Small intestine (tissue), 7 donors: ENCODE measurements at regions not wholly inside any gene's neighbourhood (a gene's known extent, or its start where the extent isn't known, plus 50 kb on each side); places are given as distances from the start of the nearest gene placed in this dataset.
A peak's percentile ranks its signal among the peaks of the same experiment; 100 is the strongest.
"Not testable (repeated sequence)": the region's sequence is repeated elsewhere in the genome, so short reads cannot be mapped to it uniquely, and the experiment has no call there.

ENCODE experiments used
- DNase-seq, 2 donors: peaks; one replicate each; pipeline versions ENCODE4 v3.0.0 to v3.0.0-alpha.2; 2013
- FAIRE-seq: peaks from 2 replicates; lab custom pipeline; 2012; peaks lifted over from hg19 to GRCh38; lab: Jason Lieb, UNC
- H3K27ac ChIP-seq, 3 donors: one replicate each; pipeline ENCODE4 v1.5.1; 2013; ENCODE audit warnings: low read length in 2 of 3, mild to moderate bottlenecking in 2 of 3, control low read depth in 1 of 3, inconsistent platforms in 1 of 3, low read depth in 1 of 3, moderate library complexity in 1 of 3
- H3K27me3 ChIP-seq, 3 donors: one replicate each; pipeline ENCODE4 v1.6.1; 2013; ENCODE audit warnings: low read length in 3 of 3, inconsistent platforms in 1 of 3; ENCODE audit not compliant: control insufficient read depth in 3 of 3, insufficient read depth in 3 of 3
- H3K36me3 ChIP-seq, 3 donors: one replicate each; pipeline ENCODE4 v1.6.1; 2013; ENCODE audit warnings: low read length in 3 of 3, inconsistent platforms in 1 of 3, low read depth in 1 of 3, mild to moderate bottlenecking in 1 of 3, moderate library complexity in 1 of 3; ENCODE audit not compliant: control insufficient read depth in 3 of 3, insufficient read depth in 2 of 3
- H3K4me1 ChIP-seq, 3 donors: one replicate each; pipeline ENCODE4 v1.6.1; 2013; ENCODE audit warnings: low read length in 2 of 3, inconsistent platforms in 1 of 3, low read depth in 1 of 3, mild to moderate bottlenecking in 1 of 3, moderate library complexity in 1 of 3; ENCODE audit not compliant: control insufficient read depth in 3 of 3, insufficient read depth in 2 of 3
- H3K4me3 ChIP-seq, 3 donors: one replicate each; pipeline ENCODE4 v1.5.1; 2013; ENCODE audit warnings: low read length in 3 of 3, control low read depth in 1 of 3, inconsistent platforms in 1 of 3, low read depth in 1 of 3, mild to moderate bottlenecking in 1 of 3, moderate library complexity in 1 of 3
- H3K9me3 ChIP-seq, 2 donors: one replicate each; pipeline ENCODE4 v1.6.1; 2013; ENCODE audit warnings: low read depth in 1 of 2, low read length in 1 of 2; ENCODE audit not compliant: control insufficient read depth in 2 of 2, insufficient read depth in 1 of 2
- WGBS, 3 donors: extraction: QIAGEN DNeasy Blood & Tissue Kit; methylation state at CpG; one replicate each; pipeline ENCODE4 v1.1.7; 2013; 5-methylcytosine and 5-hydroxymethylcytosine counted together
- donor health status: healthy with polysubstance abuse.
- donor health status: control.
- donor health status: control.
- donor health status: Bipolar disorder and iron deficiency.
- donor health status: healthy.

DNA sequence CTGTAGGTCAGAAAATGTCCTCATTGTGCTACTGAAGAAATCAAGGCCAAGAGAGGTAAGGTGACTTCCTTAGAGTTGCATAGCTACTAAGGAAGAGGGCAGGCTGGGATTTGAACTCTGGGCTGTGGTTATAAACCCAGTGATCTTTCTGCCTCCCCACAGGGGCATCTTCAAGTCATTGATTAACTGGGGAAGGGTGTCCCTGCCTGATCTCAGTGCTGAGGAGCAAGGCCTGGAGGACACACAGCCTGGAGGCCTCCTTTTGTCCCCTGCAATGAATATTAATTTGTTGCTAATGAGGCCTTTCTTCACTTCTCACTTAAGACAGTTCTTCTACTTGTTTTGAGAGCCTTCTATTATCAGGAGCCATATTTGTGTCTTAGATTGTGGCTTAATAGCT is 83.8 kb downstream of the KATNIP start:
- no peak for DNase-seq
- Histone ChIP-seq H3K9me3 (no peaks in the 10 kb centered on the region), H3K27ac (no peak overlapping the region), H3K36me3 (peaks cover 0 to 30% (median 0%) of the 10 kb centered on the region in 3 donors), H3K4me1 (no peaks in the 10 kb centered on the region), H3K27me3 (no peaks in the 10 kb centered on the region), H3K4me3 (no peak overlapping the region)
- no peak for FAIRE-seq

- DNase-seq (no peak), FAIRE-seq (no peak)
- Histone ChIP-seq H3K27ac (no peak overlapping the region), H3K9me3 (no peaks in the 10 kb centered on the region), H3K27me3 (no peaks in the 10 kb centered on the region), H3K36me3 (peaks cover 0 to 30% (median 0%) of the 10 kb centered on the region in 3 donors), H3K4me1 (no peaks in the 10 kb centered on the region), H3K4me3 (no peak overlapping the region)
- 71 to 87% (median 83%) methylated on average over 8 of the region's 8 CpGs for WGBS, 3 donors
These were observed 84.8 kb downstream of the KATNIP start for GRCh38 chr16:27634779-27635178.

- no peaks in the 10 kb centered on the region for H3K4me1 ChIP-seq
- H3K36me3 ChIP-seq = peaks cover 0 to 25% (median 0%) of the 10 kb centered on the region in 3 donors
- DNase-seq = no peak
- no peak overlapping the region for H3K4me3 ChIP-seq
- H3K9me3 ChIP-seq = peaks cover 0 to 2% of the 10 kb centered on the region in 2 donors
- no peak for FAIRE-seq
- no peak overlapping the region for H3K27ac ChIP-seq
- H3K27me3 ChIP-seq = no peaks in the 10 kb centered on the region
- 79 to 84% (median 81%) methylated on average over 7 of the region's 7 CpGs for WGBS, 3 donors
These were observed 86.7 kb downstream of the KATNIP start for GRCh38 chr16:27636453-27637240.

DNA sequence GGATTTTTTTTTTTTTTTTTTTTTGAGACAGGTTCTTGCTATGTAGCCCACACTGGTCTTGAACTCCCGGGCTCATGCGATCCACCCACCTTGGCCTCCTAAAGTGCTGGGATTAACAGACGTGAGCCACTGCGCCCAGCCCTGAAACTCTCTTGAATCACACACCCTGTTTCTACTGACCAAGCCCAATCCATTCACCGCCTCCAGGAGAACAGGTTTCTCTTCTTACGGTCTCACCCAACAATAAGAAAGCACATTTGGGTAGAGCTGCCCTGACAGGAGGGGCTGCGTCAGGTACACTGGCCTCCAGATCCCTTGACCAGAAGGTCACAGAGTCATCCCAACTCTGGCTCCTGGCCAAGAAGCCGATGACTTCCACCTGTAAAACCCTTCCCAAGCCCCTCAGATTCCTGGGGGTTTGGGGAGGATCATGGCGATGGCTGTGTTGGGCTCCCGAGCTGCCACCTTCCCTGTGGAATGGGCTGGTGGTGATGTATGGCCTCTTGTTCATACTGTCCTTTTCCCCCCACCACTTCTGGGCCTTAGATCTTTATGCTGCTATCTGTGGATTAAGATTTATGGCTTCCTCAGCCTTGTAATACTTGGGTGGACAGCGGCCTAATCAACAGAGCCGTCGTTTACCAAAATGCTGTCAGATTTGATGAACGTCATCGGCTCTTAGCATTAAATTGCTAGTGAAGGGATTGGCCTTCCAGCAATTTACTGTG is 89.1 kb downstream of the KATNIP start:
- FAIRE-seq (no peak), DNase-seq (no peak)
- 64 to 70% (median 66%) methylated on average over 15 of the region's 15 CpGs for WGBS, 3 donors
- Histone ChIP-seq H3K4me1 (no peaks in the 10 kb centered on the region), H3K4me3 (no peak overlapping the region), H3K9me3 (peaks cover 0 to 4% of the 10 kb centered on the region in 2 donors), H3K27me3 (no peaks in the 10 kb centered on the region), H3K36me3 (peaks cover 0 to 19% (median 2%) of the 10 kb centered on the region in 3 donors), H3K27ac (no peak overlapping the region)

GRCh38 chr16:27639561-27640276 is 89.8 kb downstream of the KATNIP start:
- peaks cover 0 to 4% of the 10 kb centered on the region in 2 donors for H3K9me3 ChIP-seq
- no peak overlapping the region for H3K27ac ChIP-seq
- H3K4me3 ChIP-seq = no peak overlapping the region
- H3K36me3 ChIP-seq = peaks cover 0 to 19% (median 2%) of the 10 kb centered on the region in 3 donors
- FAIRE-seq (no peak), DNase-seq (peak; percentile 38 to 54)
- H3K4me1 ChIP-seq = no peaks in the 10 kb centered on the region
- WGBS, 3 donors = 62 to 67% (median 63%) methylated on average over 7 of the region's 7 CpGs
- no peaks in the 10 kb centered on the region for H3K27me3 ChIP-seq

DNA sequence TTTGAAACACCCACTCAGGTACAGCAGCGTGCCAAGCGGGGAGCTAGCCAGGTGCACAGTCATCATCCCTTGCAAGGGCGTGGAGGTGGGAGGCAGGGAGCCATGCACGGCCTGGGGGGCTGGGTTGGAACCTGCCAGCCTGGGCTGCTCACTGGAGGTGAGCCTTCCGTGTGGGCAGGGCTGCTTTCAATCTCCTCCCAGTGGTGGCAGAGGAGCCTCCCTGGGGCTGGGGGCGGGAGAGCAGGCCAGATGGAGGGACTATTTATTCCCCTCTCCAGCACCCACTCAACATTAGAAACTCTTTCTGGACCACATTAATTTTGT is 90.3 kb downstream of the KATNIP start:
- Histone ChIP-seq H3K27ac (no peak overlapping the region), H3K4me3 (no peak overlapping the region), H3K9me3 (peaks cover 0 to 4% of the 10 kb centered on the region in 2 donors), H3K36me3 (peaks cover 0 to 19% (median 2%) of the 10 kb centered on the region in 3 donors), H3K27me3 (no peaks in the 10 kb centered on the region), H3K4me1 (no peaks in the 10 kb centered on the region)
- DNase-seq = no peak
- FAIRE-seq = no peak
- WGBS, 3 donors = 51 to 78% (median 70%) methylated on average over 6 of the region's 6 CpGs

DNA sequence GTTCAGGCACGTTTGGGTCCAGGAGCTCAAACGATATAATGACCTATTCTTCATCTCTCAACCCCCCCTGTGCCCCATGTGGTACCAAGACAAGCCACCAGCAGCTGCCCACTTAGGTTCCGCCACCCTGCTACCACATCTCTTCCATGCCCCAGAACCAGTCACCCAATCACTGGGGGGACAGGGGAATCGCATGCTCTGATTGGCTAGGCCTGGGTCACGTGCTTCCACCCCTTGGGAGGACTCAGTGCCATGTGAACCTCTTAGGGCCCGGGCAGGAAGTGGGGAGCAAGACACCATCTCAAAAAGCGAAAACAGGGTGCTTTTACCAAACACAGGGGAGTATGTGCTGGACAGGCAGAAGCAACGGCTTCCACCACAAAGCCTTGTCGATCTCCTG is 91.3 kb downstream of the KATNIP start:
- Histone ChIP-seq H3K4me1 (no peaks in the 10 kb centered on the region), H3K9me3 (peaks cover 0 to 4% of the 10 kb centered on the region in 2 donors), H3K36me3 (peaks cover 0 to 18% (median 2%) of the 10 kb centered on the region in 3 donors), H3K27ac (no peak overlapping the region), H3K4me3 (no peak overlapping the region), H3K27me3 (no peaks in the 10 kb centered on the region)
- DNase-seq (no peak), FAIRE-seq (no peak)
- 93 to 95% (median 94%) methylated on average over 9 of the region's 9 CpGs for WGBS, 3 donors

- not testable (repeated sequence) for H3K27me3 ChIP-seq, DNase-seq, FAIRE-seq, H3K27ac ChIP-seq, H3K4me1 ChIP-seq, H3K4me3 ChIP-seq, H3K9me3 ChIP-seq
- WGBS, 3 donors = 96 to 98% (median 97%) methylated on average over 10 of the region's 10 CpGs
- peaks cover 0 to 14% (median 2%) of the 10 kb centered on the region in 3 donors for H3K36me3 ChIP-seq
These were observed 91.9 kb downstream of the KATNIP start for GRCh38 chr16:27641734-27642415.
